ENCODE measurements at regions not wholly inside any gene's neighbourhood (a gene's known extent, or its start where the extent isn't known, plus 50 kb on each side); places are given as distances from the start of the nearest gene placed in this dataset.
A peak's percentile ranks its signal among the peaks of the same experiment; 100 is the strongest.

DNA sequence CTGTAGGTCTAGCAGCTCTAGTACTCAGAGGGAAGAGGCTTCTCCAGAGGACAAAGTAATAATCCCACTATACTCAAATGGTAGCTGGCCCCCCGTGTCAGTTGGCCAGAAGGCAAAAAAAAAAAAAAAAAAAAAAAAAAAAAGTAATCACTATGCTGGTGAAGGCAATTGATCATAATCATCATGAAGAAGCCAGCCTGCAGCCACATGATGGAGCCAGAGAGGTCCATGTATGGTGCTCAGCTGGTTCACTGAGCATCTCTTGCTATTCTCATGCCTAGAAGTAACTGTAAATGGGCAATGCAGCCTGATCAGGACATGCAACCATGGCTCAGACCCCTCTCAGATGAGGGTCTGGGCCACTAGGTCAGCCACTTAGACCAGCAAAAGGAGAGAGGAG lies 378.8 kb downstream of the MED13L start:
- no peak overlapping the region for H3K4ac ChIP-seq (replicated peaks; ENCODE audit: insufficient read length, low read depth, low read length)
- no peak for FAIRE-seq

More for the DNA sequence above, 378.8 kb downstream of the MED13L start:
- Histone ChIP-seq H3K79me1 (ENCODE audit: low read depth, low read length) (no peaks in the 10 kb centered on the region), H3K27me3 (replicated peaks in 1 of 4; ENCODE audit: control insufficient read depth in 3 of 4, extremely low read depth in 1 of 4, insufficient read depth in 3 of 4, low read length in 3 of 4) (no peaks in the 10 kb centered on the region; a peak in 1 of 7 replicates), H4K8ac (ENCODE audit: extremely low read depth, insufficient read depth, low read length) (no peak overlapping the region), H3K18ac (ENCODE audit: extremely low read depth, low read length) (no peak overlapping the region), H3K23ac (ENCODE audit: insufficient read length) (no peak overlapping the region), H4K20me1 (replicated peaks in 1 of 2; ENCODE audit: control insufficient read depth in 1 of 2, insufficient read depth in 2 of 2, low read length in 2 of 2) (no peaks in the 10 kb centered on the region), H3K9me3 (ENCODE audit: insufficient read depth in 2 of 2, low read depth in 1 of 2, low read length in 1 of 2) (0 out of 4 replicates have a peak, but pooled peaks cover 0 to 5% of the 10 kb centered on the region in 2 experiments), H3K4me3 (ENCODE audit: extremely low read depth in 1 of 4, insufficient read depth in 2 of 4, low read depth in 3 of 4, low read length in 4 of 4) (no peak overlapping the region), H2BK5ac (ENCODE audit: low read depth, low read length) (no peak overlapping the region), H3K79me2 (ENCODE audit: control insufficient read depth in 1 of 2, insufficient read depth in 2 of 2, low read length in 2 of 2) (no peaks in the 10 kb centered on the region), H3K14ac (ENCODE audit: insufficient read length) (no peak overlapping the region), H2AFZ (ENCODE audit: low read length) (no peak overlapping the region), H2AK5ac (ENCODE audit: low read depth, low read length) (no peak overlapping the region), H3K27ac (ENCODE audit: low read depth, low read length) (no peak overlapping the region), H3K4me1 (replicated peaks in 1 of 4; ENCODE audit: control insufficient read depth in 3 of 4, insufficient read depth in 4 of 4, low read length in 3 of 4) (no peaks in the 10 kb centered on the region), H3K36me3 (ENCODE audit: control insufficient read depth in 2 of 4, insufficient read depth in 4 of 4, low read length in 3 of 4) (no peaks in the 10 kb centered on the region), H4K5ac (ENCODE audit: insufficient read length, low read depth, low read length) (no peak overlapping the region), H3K9ac (replicated peaks in 1 of 4; ENCODE audit: extremely low read depth in 1 of 4, low read depth in 3 of 4, low read length in 3 of 4) (no peak overlapping the region), H3K4me2 (ENCODE audit: insufficient read depth in 1 of 2, low read depth in 2 of 2, low read length in 2 of 2) (no peak overlapping the region), H2BK12ac (ENCODE audit: low read depth, low read length) (no peak overlapping the region), H2BK120ac (replicated peaks; ENCODE audit: low read depth, low read length) (no peak overlapping the region), H3K23me2 (ENCODE audit: low read depth, low read length) (no peaks in the 10 kb centered on the region; the same call in 1 of the 2 replicates), H2BK20ac (ENCODE audit: low read length) (no peak overlapping the region), H3K56ac (replicated peaks; ENCODE audit: insufficient read length, low read depth, low read length) (no peak overlapping the region), H2BK15ac (ENCODE audit: low read length) (no peak overlapping the region), H4K91ac (replicated peaks; ENCODE audit: insufficient read length, low read length) (no peak overlapping the region)
- POLR2A ChIA-PET (ENCODE audit: partially characterized antibody): interaction anchor here (0.6 to 1.0 kb wide), 2 partner anchors 25 to 150 kb away, joined by 3 read pairs; no protein-coding TSS in a partner anchor
- 88% methylated on average over 1 of the region's 1 CpG; no CpG with 5 or more reads in 1 of the 2 experiments for WGBS, 2 experiments (ENCODE audit: extremely low coverage in 1 of 2, insufficient coverage in 1 of 2, insufficient read length in 1 of 2, insufficient replicate concordance in 2 of 2, low coverage in 1 of 2, low lambda C conversion rate in 2 of 2, missing lambda C conversion rate in 1 of 2)
- CTCF ChIA-PET (ENCODE audit: partially characterized antibody): interaction anchor here (0.6 to 1.4 kb wide), 4 partner anchors 10 to 75 kb away, joined by 3 to 5 read pairs (median 4); no protein-coding TSS in a partner anchor
- TF ChIP-seq MAFK (IDR thresholded peaks at IDR 0.05; ENCODE audit: low read depth, low read length) (no peak), BRCA1 (IDR thresholded peaks at IDR 0.05; ENCODE audit: low read depth, low read length) (no peak), RAD21 (IDR thresholded peaks at IDR 0.05 in 1 of 2, conservative IDR thresholded peaks at IDR 0.05 in 1 of 2; ENCODE audit: low read depth in 2 of 2, low read length in 2 of 2) (peak in 1 of 2 experiments; percentile 17; a peak in 1 of 4 replicates), GABPA (IDR thresholded peaks at IDR 0.05; ENCODE audit: borderline replicate concordance, insufficient read depth, low read length) (no peak)
- TF ChIP-seq, protein P1, sequence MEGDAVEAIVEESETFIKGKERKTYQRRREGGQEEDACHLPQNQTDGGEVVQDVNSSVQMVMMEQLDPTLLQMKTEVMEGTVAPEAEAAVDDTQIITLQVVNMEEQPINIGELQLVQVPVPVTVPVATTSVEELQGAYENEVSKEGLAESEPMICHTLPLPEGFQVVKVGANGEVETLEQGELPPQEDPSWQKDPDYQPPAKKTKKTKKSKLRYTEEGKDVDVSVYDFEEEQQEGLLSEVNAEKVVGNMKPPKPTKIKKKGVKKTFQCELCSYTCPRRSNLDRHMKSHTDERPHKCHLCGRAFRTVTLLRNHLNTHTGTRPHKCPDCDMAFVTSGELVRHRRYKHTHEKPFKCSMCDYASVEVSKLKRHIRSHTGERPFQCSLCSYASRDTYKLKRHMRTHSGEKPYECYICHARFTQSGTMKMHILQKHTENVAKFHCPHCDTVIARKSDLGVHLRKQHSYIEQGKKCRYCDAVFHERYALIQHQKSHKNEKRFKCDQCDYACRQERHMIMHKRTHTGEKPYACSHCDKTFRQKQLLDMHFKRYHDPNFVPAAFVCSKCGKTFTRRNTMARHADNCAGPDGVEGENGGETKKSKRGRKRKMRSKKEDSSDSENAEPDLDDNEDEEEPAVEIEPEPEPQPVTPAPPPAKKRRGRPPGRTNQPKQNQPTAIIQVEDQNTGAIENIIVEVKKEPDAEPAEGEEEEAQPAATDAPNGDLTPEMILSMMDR (IDR thresholded peaks at IDR 0.05; ENCODE audit: control extremely low read depth in 1 of 3, insufficient read depth in 1 of 3, low read depth in 1 of 3, low read length in 3 of 3): peak in 1 of 3 experiments; percentile 18; a peak in 1 of 4 replicates
- DNase-seq (ENCODE audit: low read depth in 1 of 2, low spot score in 2 of 2): no peak

Data from H1 (cell line).